A549 (cell line): ENCODE measurements at regions not wholly inside any gene's neighbourhood (a gene's known extent, or its start where the extent isn't known, plus 50 kb on each side); places are given as distances from the start of the nearest gene placed in this dataset.

Source experiments
- ATAC-seq, 2 experiments: fragments of 200-7000 bp in 1 of 2; fragments of >200 bp in 1 of 2; cut with Nextera tagmentation in 1 of 2; cut with Tn5 transposase in 1 of 2; 3 replicates each; pipeline versions ENCODE4 v1.8.0 to v1.9.1; 2018 to 2020; ENCODE audit warnings: mild to moderate bottlenecking in 1 of 2, moderate library complexity in 1 of 2
- CTCF ChIA-PET: fragments of 300-600 bp; sonication (Branson Sonifier 250); formaldehyde crosslinking; extraction: SDS; loops from one replicate; lab custom pipeline; 2021; ENCODE audit warnings: antibody characterized with exemption, inconsistent platforms; lab: Yijun Ruan, JAX
- POLR2A ChIA-PET: fragments of 350-600 bp; formaldehyde crosslinking; extraction: SDS; loops from one replicate; lab custom pipeline; 2021; ENCODE audit warnings: antibody characterized with exemption, inconsistent platforms; lab: Yijun Ruan, JAX
- DNase-seq, 2 experiments: peaks; one replicate each; pipeline versions ENCODE4 v3.0.0 to v3.0.0-alpha.2; 2011 to 2016; ENCODE audit warnings: low read depth in 1 of 2, low spot score in 1 of 2
- FAIRE-seq: peaks from 2 replicates; lab custom pipeline; 2011; peaks lifted over from hg19 to GRCh38; lab: Jason Lieb, UNC
- H3K27ac ChIP-seq, 2 experiments: fragments of >200 bp; sonication (Bioruptor Twin); formaldehyde crosslinking; 3 replicates each; pipeline ENCODE4 v1.5.1; 2016 to 2017
- H3K4me1 ChIP-seq: fragments of >200 bp; sonication (Bioruptor Twin); formaldehyde crosslinking; 3 replicates; pipeline ENCODE4 v1.6.1; 2016
- H3K4me2 ChIP-seq: fragments of >200 bp; sonication (Bioruptor Twin); formaldehyde crosslinking; 3 replicates; pipeline ENCODE4 v1.6.1; 2016
- H3K4me3 ChIP-seq: fragments of >200 bp; sonication (Bioruptor Twin); formaldehyde crosslinking; 3 replicates; pipeline ENCODE4 v1.5.1; 2016
- H3K9me3 ChIP-seq: fragments of >200 bp; sonication (Bioruptor Twin); formaldehyde crosslinking; 3 replicates; pipeline ENCODE4 v1.6.1; 2016
- CEBPB ChIP-seq, 2 experiments: fragments of >200 bp in 1 of 2; sonication (Bioruptor Twin) in 1 of 2; formaldehyde crosslinking in 1 of 2; IDR thresholded peaks; 2 replicates each; pipeline ENCODE4 v1.6.1; 2012 to 2016
- CHD4 ChIP-seq: fragments of 200-600 bp; sonication (generic); IDR thresholded peaks from 2 replicates; pipeline ENCODE4 v1.6.1; 2016; ENCODE audit warnings: antibody characterized with exemption, mild to moderate bottlenecking, borderline replicate concordance
- ELK1 ChIP-seq: fragments of 150-350 bp; IDR thresholded peaks from 2 replicates; pipeline ENCODE4 v1.6.1; 2014; ENCODE audit warnings: low read depth, mild to moderate bottlenecking, low read length
- ESRRA ChIP-seq: fragments of 150-350 bp; IDR thresholded peaks from 2 replicates; pipeline ENCODE4 v1.6.1; 2014; ENCODE audit warnings: mild to moderate bottlenecking, low read length, borderline replicate concordance
- FOSL2 ChIP-seq, 2 experiments: fragments of 450-650 bp in 1 of 2; fragments of >200 bp in 1 of 2; sonication (Bioruptor Twin) in 1 of 2; formaldehyde crosslinking; IDR thresholded peaks; 2 replicates each; pipeline versions ENCODE4 v1.5.0 to v1.6.1; 2016 to 2020; ENCODE audit warnings: mild to moderate bottlenecking in 1 of 2, moderate library complexity in 1 of 2
- FOXS1 ChIP-seq: fragments of 250-450 bp; sonication (Bioruptor Pico); IDR thresholded peaks from 2 replicates; pipeline ENCODE4 v1.5.0; 2020; ENCODE audit warnings: mild to moderate bottlenecking, moderate library complexity
- GATA3 ChIP-seq: IDR thresholded peaks from 2 replicates; pipeline ENCODE4 v1.6.1; 2012; ENCODE audit warnings: borderline replicate concordance
- HES2 ChIP-seq: fragments of >200 bp; sonication (Bioruptor Twin); formaldehyde crosslinking; IDR thresholded peaks from 2 replicates; pipeline ENCODE4 v1.6.1; 2016
- HEYL ChIP-seq: fragments of 250-450 bp; sonication (Bioruptor Pico); IDR thresholded peaks from 2 replicates; pipeline ENCODE4 v1.8.0; 2021; ENCODE audit warnings: mild to moderate bottlenecking, moderate library complexity
- HOXB5 ChIP-seq: fragments of 250-450 bp; sonication (Bioruptor Pico); IDR thresholded peaks from 2 replicates; pipeline ENCODE4 v1.5.0; 2020; ENCODE audit warnings: mild to moderate bottlenecking, moderate library complexity
- JUNB ChIP-seq: fragments of >200 bp; sonication (Bioruptor Twin); formaldehyde crosslinking; IDR thresholded peaks from 2 replicates; pipeline ENCODE4 v1.6.1; 2016
- KDM5A ChIP-seq: fragments of 200-600 bp; sonication (generic); IDR thresholded peaks from 2 replicates; pipeline ENCODE4 v1.6.1; 2016; ENCODE audit warnings: antibody characterized with exemption, mild to moderate bottlenecking
- MAFK ChIP-seq: fragments of 450-650 bp; IDR thresholded peaks from 2 replicates; pipeline ENCODE4 v1.6.1; 2014; ENCODE audit not compliant: partially characterized antibody
- NR3C1 ChIP-seq: fragments of >200 bp; sonication (Bioruptor Twin); formaldehyde crosslinking; IDR thresholded peaks from 3 replicates; pipeline ENCODE4 v1.6.1; 2017
- RARB ChIP-seq: fragments of 250-450 bp; sonication (Bioruptor Pico); IDR thresholded peaks from 2 replicates; pipeline ENCODE4 v1.8.0; 2021; ENCODE audit warnings: mild to moderate bottlenecking, moderate library complexity
- REST ChIP-seq: fragments of 200-600 bp; sonication (generic); IDR thresholded peaks from 2 replicates; pipeline ENCODE4 v1.6.1; 2016; ENCODE audit warnings: antibody characterized with exemption, mild to moderate bottlenecking, moderate library complexity
- TP53 ChIP-seq: fragments of 250-450 bp; sonication (Bioruptor Pico); IDR thresholded peaks from 2 replicates; pipeline ENCODE4 v1.5.0; 2021; ENCODE audit warnings: mild to moderate bottlenecking, moderate library complexity
- ZSCAN20 ChIP-seq: fragments of 250-450 bp; sonication (Bioruptor Pico); IDR thresholded peaks from 2 replicates; pipeline ENCODE4 v1.8.0; 2022; ENCODE audit warnings: mild to moderate bottlenecking, moderate library complexity
- WGBS: methylation state at CpG from one replicate; pipeline ENCODE4 v1.1.6; 2017; ENCODE audit errors: missing lambda C conversion rate; 5-methylcytosine and 5-hydroxymethylcytosine counted together

GRCh38 chr1:50352428-50352827, 70.8 kb downstream of the DMRTA2 start:
- Histone ChIP-seq H3K4me3 (no peak overlapping the region), H3K9me3 (no peaks in the 10 kb centered on the region), H3K4me1 (no peaks in the 10 kb centered on the region), H3K27ac (no peak overlapping the region), H3K4me2 (no peak overlapping the region)
- ATAC-seq (no peak), FAIRE-seq (no peak), DNase-seq (no peak)
- POLR2A ChIA-PET, result no interaction called here
- CTCF ChIA-PET, result interaction anchor here (0.6 to 4.8 kb wide), 2 partner anchors 20 to 39 kb away, joined by 4 to 19 read pairs; no protein-coding TSS in a partner anchor
- TF ChIP-seq NR3C1 (no peak), TP53 (no peak), REST (no peak), CHD4 (no peak), ELK1 (no peak), JUNB (no peak), HES2 (no peak), ZSCAN20 (CRISPR knock-in tag) (no peak), HOXB5 (CRISPR knock-in tag) (no peak)
- WGBS, result 7% methylated on average over 2 of the region's 2 CpGs

- CTCF ChIA-PET, result interaction anchor here (1.3 to 4.8 kb wide), 3 partner anchors 14 to 1673 kb away, joined by 3 to 19 read pairs (median 3); no protein-coding TSS in a partner anchor
Observed at GRCh38 chr1:50350868-50351267, 72.4 kb downstream of the DMRTA2 start.

More at GRCh38 chr1:50350868-50351267, 72.4 kb downstream of the DMRTA2 start:
- Histone ChIP-seq H3K9me3 (no peaks in the 10 kb centered on the region), H3K4me3 (no peak overlapping the region)
- 32% methylated on average over 7 of the region's 8 CpGs for WGBS
- DNase-seq, result no peak
- TF ChIP-seq KDM5A (no peak), JUNB (no peak), RARB (no peak), CEBPB (IDR thresholded peaks at IDR 0.05) (no peak), FOXS1 (no peak), ESRRA (no peak), REST (no peak), GATA3 (no peak), FOSL2 (IDR thresholded peaks at IDR 0.05) (no peak), FOSL2 (CRISPR knock-in tag; IDR thresholded peaks at IDR 0.05) (no peak), MAFK (no peak), HEYL (CRISPR knock-in tag) (no peak)
- TF ChIP-seq, all 56 proteins: peak for 0
- no peaks in the 10 kb centered on the region for H3K4me1 ChIP-seq
- POLR2A ChIA-PET, result no interaction called here
- FAIRE-seq (no peak), ATAC-seq (no peak)
- H3K4me2 ChIP-seq, result no peak overlapping the region
- no peak overlapping the region for H3K27ac ChIP-seq
